Breast epithelium (tissue), 3 donors: ENCODE measurements at regions not wholly inside any gene's neighbourhood (a gene's known extent, or its start where the extent isn't known, plus 50 kb on each side); places are given as distances from the start of the nearest gene placed in this dataset.

Source experiments
- CTCF ChIP-seq, 3 donors: fragments of 450-650 bp; IDR thresholded peaks; one replicate each; pipeline ENCODE4 v1.5.1; 2016 to 2017; ENCODE audit warnings: antibody characterized with exemption in 3 of 3, mild to moderate bottlenecking in 3 of 3, moderate library complexity in 3 of 3
- POLR2A ChIP-seq: fragments of 450-650 bp; IDR thresholded peaks from one replicate; pipeline ENCODE4 v1.6.1; 2016; ENCODE audit warnings: antibody characterized with exemption, mild to moderate bottlenecking, moderate library complexity
- POLR2AphosphoS5 ChIP-seq, 3 donors: sonication (generic); formaldehyde crosslinking; IDR thresholded peaks; one replicate each; pipeline ENCODE4 v1.6.1; 2017; ENCODE audit warnings: antibody characterized with exemption in 3 of 3

GRCh38 chr14:71625175-71625574 is 307.1 kb upstream of the RGS6 start:
- no peak for TF ChIP-seq CTCF (IDR thresholded peaks at IDR 0.05)
- TF ChIP-seq POLR2A, result no peak
- TF ChIP-seq POLR2AphosphoS5 (IDR thresholded peaks at IDR 0.05), result no peak
